MCF 10A (cell line): ENCODE measurements at regions not wholly inside any gene's neighbourhood (a gene's known extent, or its start where the extent isn't known, plus 50 kb on each side); places are given as distances from the start of the nearest gene placed in this dataset.

Experiments used
- BruUV-seq: library from RNA; stranded (reverse); fragments of 400-500 nt; replicated peaks from 2 replicates; lab custom pipeline; 2021; lab: Mats Ljungman, UMichigan
- CTCF ChIA-PET: fragments of 300-600 bp; sonication (Branson Sonifier 250); formaldehyde crosslinking; extraction: SDS; loops from one replicate; lab custom pipeline; 2021; ENCODE audit warnings: antibody characterized with exemption, inconsistent platforms; lab: Yijun Ruan, JAX
- POLR2A ChIA-PET: fragments of 300-600, 350-650 bp; sonication (Branson Sonifier 250); formaldehyde crosslinking; extraction: SDS; loops from one replicate; lab custom pipeline; 2020; ENCODE audit warnings: antibody characterized with exemption, inconsistent platforms; lab: Yijun Ruan, JAX
- DNase-seq: peaks from one replicate; pipeline ENCODE4 v3.0.0-alpha.2; 2018; ENCODE audit not compliant: unreplicated experiment
- H3K27ac Mint-ChIP-seq: one replicate; pipeline ENCODE4 v1.8.0; 2022; ENCODE audit warnings: mild to moderate bottlenecking, low read depth, mixed read lengths; ENCODE audit not compliant: unreplicated experiment
- H3K27me3 Mint-ChIP-seq: one replicate; pipeline ENCODE4 v1.8.0; 2022; ENCODE audit warnings: mixed read lengths; ENCODE audit not compliant: insufficient read depth, unreplicated experiment
- H3K36me3 Mint-ChIP-seq: one replicate; pipeline ENCODE4 v1.8.0; 2022; ENCODE audit warnings: mild to moderate bottlenecking, moderate library complexity, mixed read lengths; ENCODE audit not compliant: insufficient read depth, unreplicated experiment
- H3K4me1 Mint-ChIP-seq: one replicate; pipeline ENCODE4 v1.8.0; 2022; ENCODE audit warnings: mixed read lengths; ENCODE audit not compliant: insufficient read depth, unreplicated experiment
- H3K4me3 Mint-ChIP-seq: one replicate; pipeline ENCODE4 v1.8.0; 2022; ENCODE audit warnings: mild to moderate bottlenecking, moderate library complexity, mixed read lengths; ENCODE audit not compliant: unreplicated experiment
- H3K9me3 Mint-ChIP-seq: one replicate; pipeline ENCODE4 v1.8.0; 2022; ENCODE audit warnings: mixed read lengths; ENCODE audit not compliant: unreplicated experiment
- CTCF ChIP-seq: fragments of 200-600 bp; IDR thresholded peaks from one replicate; pipeline ENCODE4 v1.8.0; 2022; ENCODE audit warnings: antibody characterized with exemption, mild to moderate bottlenecking; ENCODE audit not compliant: unreplicated experiment
- intact Hi-C: fragments of 100-400 bp; cut with micrococcal nuclease; formaldehyde crosslinking; loops from 2 replicates; pipeline ENCODE4 v1.14.1; 2022

DNA sequence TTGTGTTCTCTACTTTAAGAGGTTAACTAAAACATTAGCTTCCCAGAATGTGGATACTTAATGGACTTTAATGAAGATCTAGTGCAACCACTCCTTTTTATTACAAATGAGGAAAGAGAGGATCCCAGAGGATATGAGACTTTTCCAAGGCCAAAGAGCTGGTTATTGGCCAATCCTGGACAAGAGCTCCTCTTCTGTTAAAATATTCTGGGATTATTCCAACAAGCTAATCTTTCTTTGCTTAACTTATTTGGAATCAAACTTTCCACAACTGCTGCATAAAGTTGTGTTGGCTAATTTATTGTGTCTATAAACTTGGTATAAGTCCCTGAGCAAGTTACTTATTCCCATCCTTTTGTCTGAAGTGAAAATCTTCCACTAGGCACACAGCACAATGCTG lies 174.2 kb upstream of the HCCS start:
- Mint-ChIP-seq H3K27me3 (peaks cover 11% of the 10 kb centered on the region), H3K4me1 (peaks cover 24% of the 10 kb centered on the region), H3K9me3 (no peaks in the 10 kb centered on the region), H3K27ac (no peak overlapping the region), H3K4me3 (no peak overlapping the region), H3K36me3 (peaks cover 7% of the 10 kb centered on the region)
- no peak for DNase-seq
- BruUV-seq: no TSS peak
- POLR2A ChIA-PET: interaction anchor here (0.9 kb wide), 1 partner anchor 15 kb away, joined by 3 read pairs; no protein-coding TSS in a partner anchor
- CTCF ChIA-PET: interaction anchor here (0.7 to 1.6 kb wide), 2 partner anchors 168 to 214 kb away, joined by 3 read pairs; no protein-coding TSS in a partner anchor
- intact Hi-C loops: no loop called here
- no peak for TF ChIP-seq CTCF

- Mint-ChIP-seq H3K9me3 (peaks cover 7% of the 10 kb centered on the region), H3K27me3 (peaks cover 11% of the 10 kb centered on the region), H3K4me3 (no peak overlapping the region), H3K36me3 (peaks cover 7% of the 10 kb centered on the region), H3K4me1 (peaks cover 24% of the 10 kb centered on the region), H3K27ac (peak overlapping the region; percentile 35)
- BruUV-seq: no TSS peak
- intact Hi-C loops: no loop called here
- ChIA-PET CTCF (interaction anchor here (1.6 kb wide), 1 partner anchor 216 kb away, joined by 3 read pairs; no protein-coding TSS in a partner anchor), POLR2A (interaction anchor here (0.7 to 1.8 kb wide), 2 partner anchors 15 to 16 kb away, joined by 3 to 7 read pairs; no protein-coding TSS in a partner anchor)
- no peak for TF ChIP-seq CTCF
- no peak for DNase-seq
Measured at GRCh38 chrX:10938365-10938923, 172.7 kb upstream of the HCCS start.

- H3K27me3 Mint-ChIP-seq: peaks cover 11% of the 10 kb centered on the region
- BruUV-seq: no TSS peak
- H3K4me1 Mint-ChIP-seq: peaks cover 24% of the 10 kb centered on the region
- H3K36me3 Mint-ChIP-seq: peaks cover 7% of the 10 kb centered on the region
- peaks cover 7% of the 10 kb centered on the region for H3K9me3 Mint-ChIP-seq
- H3K27ac Mint-ChIP-seq: peak overlapping the region; percentile 13
- DNase-seq: peak; percentile 20
- TF ChIP-seq CTCF: no peak
- ChIA-PET POLR2A (interaction anchor here (1.8 kb wide), 1 partner anchor 17 kb away, joined by 7 read pairs; no protein-coding TSS in a partner anchor), CTCF (interaction anchor here (1.1 kb wide), 1 partner anchor 346 kb away, joined by 3 read pairs; no protein-coding TSS in a partner anchor)
- no peak overlapping the region for H3K4me3 Mint-ChIP-seq
- intact Hi-C loops: no loop called here
Measured at GRCh38 chrX:10939424-10939823, 171.7 kb upstream of the HCCS start.

DNA sequence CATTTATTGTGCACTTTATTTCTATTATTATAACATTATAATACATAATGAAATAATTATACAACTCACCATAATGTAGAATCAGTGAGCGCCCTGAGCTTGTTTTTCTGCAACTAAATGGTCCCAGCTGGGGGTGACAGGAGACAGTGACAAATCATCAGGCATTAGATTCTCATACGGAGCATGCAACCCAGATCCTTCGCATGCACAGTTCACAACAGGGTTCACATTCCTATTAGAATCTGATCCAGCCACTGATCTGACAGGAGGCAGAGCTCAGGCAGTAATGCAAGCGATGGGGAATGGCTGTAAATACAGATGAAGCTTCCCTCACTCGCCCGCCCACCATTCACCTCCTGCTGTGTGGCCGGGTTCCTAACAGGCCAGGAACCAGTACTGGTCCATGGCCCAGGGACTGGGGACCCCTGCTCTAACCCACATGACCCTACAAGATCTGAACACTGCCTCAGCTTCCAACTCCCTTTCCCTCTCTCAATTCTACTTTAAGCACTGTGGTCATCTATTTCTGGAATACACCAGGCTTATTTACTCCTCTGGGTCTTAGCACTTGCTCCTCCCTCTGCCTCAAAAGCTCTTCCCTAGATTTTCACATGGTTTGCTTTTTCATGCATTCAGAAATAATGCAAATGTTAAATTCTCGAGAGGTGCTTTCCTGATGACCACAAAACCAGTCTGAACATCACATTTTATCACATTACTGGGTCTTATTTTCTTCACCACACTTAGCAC lies 166.8 kb upstream of the HCCS start:
- DNase-seq: no peak
- ChIA-PET CTCF (interaction anchor here (0.9 kb wide), 1 partner anchor 175 kb away, joined by 3 read pairs; no protein-coding TSS in a partner anchor), POLR2A (interaction anchor here (1.4 kb wide), 1 partner anchor 12 kb away, joined by 3 read pairs; no protein-coding TSS in a partner anchor)
- peaks cover 10% of the 10 kb centered on the region for H3K4me1 Mint-ChIP-seq
- H3K27me3 Mint-ChIP-seq: peaks cover 1% of the 10 kb centered on the region
- no peak for TF ChIP-seq CTCF
- H3K4me3 Mint-ChIP-seq: no peak overlapping the region
- no TSS peak for BruUV-seq
- intact Hi-C loops: no loop called here
- H3K27ac Mint-ChIP-seq: no peak overlapping the region
- H3K9me3 Mint-ChIP-seq: peaks cover 7% of the 10 kb centered on the region
- H3K36me3 Mint-ChIP-seq: no peaks in the 10 kb centered on the region
